H1 (cell line): ENCODE measurements at regions not wholly inside any gene's neighbourhood (a gene's known extent, or its start where the extent isn't known, plus 50 kb on each side); places are given as distances from the start of the nearest gene placed in this dataset.

Experiments used
- CTCF ChIA-PET: fragments of 300-600 bp; sonication (Branson Sonifier 250); formaldehyde crosslinking; loops from one replicate; lab custom pipeline; 2021; ENCODE audit not compliant: partially characterized antibody; lab: Charles Lee
- POLR2A ChIA-PET: fragments of 300-600 bp; sonication (Branson Sonifier 250); formaldehyde crosslinking; loops from one replicate; lab custom pipeline; 2021; ENCODE audit warnings: inconsistent platforms; ENCODE audit not compliant: partially characterized antibody; lab: Charles Lee
- DNase-seq, 2 experiments: peaks; one replicate each; pipeline versions ENCODE4 v3.0.0 to v3.0.0-alpha.2; 2010 to 2022; ENCODE audit warnings: low spot score in 2 of 2, low read depth in 1 of 2, mixed read lengths in 1 of 2
- FAIRE-seq: peaks from 2 replicates; lab custom pipeline; 2011; peaks lifted over from hg19 to GRCh38; lab: Jason Lieb, UNC
- H2AFZ ChIP-seq: 2 replicates; pipeline ENCODE4 v1.8.1; 2012; ENCODE audit warnings: low read length, inconsistent platforms
- H2AK5ac ChIP-seq: 2 replicates; pipeline ENCODE4 v1.6.1; 2013; ENCODE audit warnings: low read depth, low read length
- H2BK120ac ChIP-seq: replicated peaks from 2 replicates; pipeline ENCODE3; 2013; ENCODE audit warnings: low read depth, low read length, inconsistent platforms
- H2BK12ac ChIP-seq: 2 replicates; pipeline ENCODE4 v1.6.1; 2013; ENCODE audit warnings: low read depth, low read length
- H2BK15ac ChIP-seq: 2 replicates; pipeline ENCODE4 v1.6.1; 2013; ENCODE audit warnings: low read length
- H2BK20ac ChIP-seq: 2 replicates; pipeline ENCODE4 v1.6.1; 2013; ENCODE audit warnings: low read length
- H2BK5ac ChIP-seq: 2 replicates; pipeline ENCODE4 v1.6.1; 2013; ENCODE audit warnings: low read depth, low read length
- H3K14ac ChIP-seq: 2 replicates; pipeline ENCODE4 v1.6.1; 2013; ENCODE audit warnings: inconsistent platforms; ENCODE audit not compliant: insufficient read length
- H3K18ac ChIP-seq: 2 replicates; pipeline ENCODE4 v1.6.1; 2013; ENCODE audit warnings: low read length; ENCODE audit errors: extremely low read depth
- H3K23ac ChIP-seq: 2 replicates; pipeline ENCODE4 v1.6.1; 2013; ENCODE audit warnings: inconsistent platforms; ENCODE audit not compliant: insufficient read length
- H3K23me2 ChIP-seq: 2 replicates; pipeline ENCODE4 v1.6.1; 2013; ENCODE audit warnings: low read depth, low read length
- H3K27ac ChIP-seq: 2 replicates; pipeline ENCODE4 v1.6.1; 2011; ENCODE audit warnings: low read depth, low read length, inconsistent platforms
- H3K27me3 ChIP-seq, 4 experiments: replicated peaks in 1 of 4; 1 replicate in 1 of 4; 2 replicates in 3 of 4; pipeline versions ENCODE4 v1.6.1 to v1.8.1; 2011 to 2013; ENCODE audit warnings: low read length in 3 of 4, mild to moderate bottlenecking in 3 of 4, inconsistent platforms in 2 of 4, mixed read lengths in 2 of 4, moderate library complexity in 1 of 4; ENCODE audit not compliant: control insufficient read depth in 3 of 4, insufficient read depth in 3 of 4; ENCODE audit errors: extremely low read depth in 1 of 4
- H3K36me3 ChIP-seq, 4 experiments: 2 replicates each; pipeline versions ENCODE4 v1.6.1 to v1.8.1; 2011 to 2013; ENCODE audit warnings: mild to moderate bottlenecking in 4 of 4, low read length in 3 of 4, moderate library complexity in 2 of 4, control low read depth in 1 of 4, inconsistent platforms in 1 of 4; ENCODE audit not compliant: insufficient read depth in 4 of 4, control insufficient read depth in 2 of 4
- H3K4ac ChIP-seq: replicated peaks from 2 replicates; pipeline ENCODE3; 2013; ENCODE audit warnings: low read length, low read depth, mixed read lengths, inconsistent platforms; ENCODE audit not compliant: insufficient read length
- H3K4me1 ChIP-seq, 4 experiments: replicated peaks in 1 of 4; 1 replicate in 1 of 4; 2 replicates in 3 of 4; pipeline versions ENCODE4 v1.6.1 to v1.8.1; 2011 to 2013; ENCODE audit warnings: low read length in 3 of 4, inconsistent platforms in 2 of 4, mixed read lengths in 1 of 4; ENCODE audit not compliant: insufficient read depth in 4 of 4, control insufficient read depth in 3 of 4
- H3K4me2 ChIP-seq, 2 experiments: 2 replicates each; pipeline versions ENCODE4 v1.6.1 to v1.8.1; 2011 to 2013; ENCODE audit warnings: low read depth in 2 of 2, low read length in 2 of 2, control low read depth in 1 of 2, inconsistent platforms in 1 of 2, mild to moderate bottlenecking in 1 of 2; ENCODE audit not compliant: insufficient read depth in 1 of 2
- H3K4me3 ChIP-seq, 4 experiments: fragments of 200-600, 300-600 bp in 1 of 4; sonication (generic), shearing (Covaris generic), sonication (Bioruptor Twin) in 1 of 4; 2 replicates each; pipeline versions ENCODE4 v1.5.1 to v1.8.1; 2011 to 2016; ENCODE audit warnings: low read length in 4 of 4, low read depth in 3 of 4, control low read depth in 2 of 4, inconsistent platforms in 2 of 4, mild to moderate bottlenecking in 2 of 4, mixed read lengths in 1 of 4, moderate library complexity in 1 of 4; ENCODE audit not compliant: insufficient read depth in 2 of 4; ENCODE audit errors: extremely low read depth in 1 of 4
- H3K56ac ChIP-seq: replicated peaks from 2 replicates; pipeline ENCODE3; 2013; ENCODE audit warnings: low read depth, mild to moderate bottlenecking, mixed read lengths, low read length, inconsistent platforms; ENCODE audit not compliant: insufficient read length
- H3K79me1 ChIP-seq: 2 replicates; pipeline ENCODE4 v1.6.1; 2013; ENCODE audit warnings: low read depth, low read length, control low read depth
- H3K79me2 ChIP-seq, 2 experiments: 2 replicates each; pipeline versions ENCODE4 v1.6.1 to v1.8.1; 2012 to 2013; ENCODE audit warnings: low read length in 2 of 2, mild to moderate bottlenecking in 2 of 2, inconsistent platforms in 1 of 2; ENCODE audit not compliant: insufficient read depth in 2 of 2, control insufficient read depth in 1 of 2
- H3K9ac ChIP-seq, 4 experiments: replicated peaks in 1 of 4; 1 replicate in 1 of 4; 2 replicates in 3 of 4; pipeline versions ENCODE4 v1.6.1 to v1.8.1; 2011 to 2013; ENCODE audit warnings: low read depth in 3 of 4, low read length in 3 of 4, control low read depth in 2 of 4, mild to moderate bottlenecking in 2 of 4, moderate library complexity in 2 of 4, inconsistent platforms in 1 of 4; ENCODE audit errors: extremely low read depth in 1 of 4
- H3K9me3 ChIP-seq, 2 experiments: 2 replicates each; pipeline versions ENCODE4 v1.6.1 to v1.8.1; 2012 to 2013; ENCODE audit warnings: mild to moderate bottlenecking in 2 of 2, moderate library complexity in 2 of 2, control low read depth in 1 of 2, inconsistent platforms in 1 of 2, low read depth in 1 of 2, low read length in 1 of 2, mixed read lengths in 1 of 2; ENCODE audit not compliant: insufficient read depth in 2 of 2
- H4K20me1 ChIP-seq, 2 experiments: replicated peaks in 1 of 2; 2 replicates each; pipeline versions ENCODE3 to v1.8.1; 2011 to 2013; ENCODE audit warnings: inconsistent platforms in 2 of 2, low read length in 2 of 2, mild to moderate bottlenecking in 1 of 2; ENCODE audit not compliant: insufficient read depth in 2 of 2, control insufficient read depth in 1 of 2
- H4K5ac ChIP-seq: 2 replicates; pipeline ENCODE4 v1.6.1; 2013; ENCODE audit warnings: low read length, low read depth, mixed read lengths, inconsistent platforms; ENCODE audit not compliant: insufficient read length
- H4K8ac ChIP-seq: 2 replicates; pipeline ENCODE4 v1.8.0; 2013; ENCODE audit warnings: mild to moderate bottlenecking, moderate library complexity, low read length, inconsistent platforms; ENCODE audit not compliant: insufficient read depth; ENCODE audit errors: extremely low read depth
- H4K91ac ChIP-seq: replicated peaks from 2 replicates; pipeline ENCODE3; 2013; ENCODE audit warnings: low read length, mixed read lengths, inconsistent platforms; ENCODE audit not compliant: insufficient read length
- EGR1 ChIP-seq: IDR thresholded peaks from 2 replicates; pipeline ENCODE4 v1.6.1; 2011; ENCODE audit warnings: low read depth, low read length, borderline replicate concordance
- JUND ChIP-seq: IDR thresholded peaks from 2 replicates; pipeline ENCODE4 v1.6.1; 2011; ENCODE audit warnings: mild to moderate bottlenecking, improper control_type of control experiment, low read length
- POLR2AphosphoS5 ChIP-seq: IDR thresholded peaks from 2 replicates; pipeline ENCODE4 v1.6.1; 2011; ENCODE audit warnings: low read depth, low read length
- SIN3A ChIP-seq, 2 experiments: IDR thresholded peaks in 1 of 2; conservative IDR thresholded peaks in 1 of 2; 2 replicates each; pipeline ENCODE4 v1.6.1; 2011 to 2012; ENCODE audit warnings: low read length in 2 of 2, improper control_type of control experiment in 1 of 2, low read depth in 1 of 2, mild to moderate bottlenecking in 1 of 2
- SP1 ChIP-seq: IDR thresholded peaks from 2 replicates; pipeline ENCODE4 v1.6.1; 2011; ENCODE audit warnings: low read depth, low read length
- TBP ChIP-seq: IDR thresholded peaks from 2 replicates; pipeline ENCODE4 v1.6.1; 2011; ENCODE audit warnings: low read depth, low read length, improper control_type of control experiment
- TCF12 ChIP-seq: IDR thresholded peaks from 2 replicates; pipeline ENCODE4 v1.6.1; 2011; ENCODE audit warnings: low read depth, mild to moderate bottlenecking, low read length
- WGBS, 2 experiments: shearing (Covaris generic) in 1 of 2; methylation state at CpG; one replicate each; pipeline versions ENCODE4 v1.1.6 to v1.1.7; 2013 to 2015; ENCODE audit warnings: low lambda C conversion rate in 2 of 2, mixed read lengths in 2 of 2, inconsistent platforms in 1 of 2, low coverage in 1 of 2, missing lambda C conversion rate in 1 of 2; ENCODE audit not compliant: insufficient replicate concordance in 2 of 2, insufficient coverage in 1 of 2, insufficient read length in 1 of 2; ENCODE audit errors: extremely low coverage in 1 of 2, missing lambda C conversion rate in 1 of 2; 5-methylcytosine and 5-hydroxymethylcytosine counted together
- TF ChIP-seq, protein P1 (sequence below): IDR thresholded peaks from 2 replicates; pipeline ENCODE4 v1.6.1; 2012; ENCODE audit warnings: low read length, inconsistent platforms
- TF ChIP-seq, protein P2 (sequence below): IDR thresholded peaks from 2 replicates; pipeline ENCODE4 v1.6.1; 2012; ENCODE audit warnings: inconsistent platforms

DNA sequence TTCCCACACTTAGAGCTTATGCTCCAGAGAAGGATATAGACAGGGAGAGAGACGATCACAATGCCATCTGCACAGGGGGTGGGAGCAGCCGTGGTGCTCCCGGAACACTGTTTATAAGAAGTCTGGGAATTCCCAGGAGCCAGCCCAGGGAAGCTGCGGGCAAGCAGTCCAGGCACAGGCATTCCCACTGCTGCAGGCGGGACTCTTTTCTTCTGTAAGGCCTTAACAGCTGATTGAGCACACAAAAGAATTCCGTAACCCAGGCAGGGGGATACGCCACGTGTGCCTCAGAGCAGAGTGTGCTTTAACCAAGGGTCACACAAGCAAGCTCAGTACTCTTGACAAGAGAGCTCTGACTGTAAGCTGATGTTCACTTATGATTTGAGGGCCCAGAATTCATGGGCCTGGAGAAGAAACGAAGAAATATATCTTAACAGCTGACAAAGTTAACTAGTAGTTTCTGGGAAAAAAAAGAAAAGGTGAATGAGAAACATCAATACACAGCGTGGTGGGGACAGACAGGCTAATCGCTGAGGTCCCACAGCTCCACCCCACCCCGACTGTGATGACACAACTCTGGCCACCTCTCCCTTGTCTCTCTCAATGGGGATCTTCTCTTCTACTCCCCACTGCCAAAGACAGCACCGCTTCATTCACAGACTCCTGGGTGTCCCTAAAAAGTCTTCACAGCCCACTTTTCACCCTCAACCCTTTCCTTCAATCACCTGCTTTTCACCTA is 85.9 kb upstream of the SIMC1 start:
- Histone ChIP-seq H3K4me1 (peaks cover 0 to 15% (median 7%) of the 10 kb centered on the region in 4 experiments; a peak in 5 of 7 replicates), H2AFZ (peak overlapping the region; percentile 73)
- no peak for FAIRE-seq
- TF ChIP-seq TBP (peak; percentile 54; the same call in 1 of the 2 replicates), EGR1 (no peak), SIN3A (conservative IDR thresholded peaks at IDR 0.05 in 1 of 2, IDR thresholded peaks at IDR 0.05 in 1 of 2; ENCODE audit: low read depth in 1 of 2, low read length in 2 of 2) (peak in 1 of 2 experiments; percentile 87; a peak in 2 of 4 replicates), POLR2AphosphoS5 (0 out of 2 replicates have a peak, but pooled peaks have one; percentile 8), JUND (no peak), TCF12 (0 out of 2 replicates have a peak, but pooled peaks have one; percentile 15), SP1 (no peak)
- TF ChIP-seq, protein P1, sequence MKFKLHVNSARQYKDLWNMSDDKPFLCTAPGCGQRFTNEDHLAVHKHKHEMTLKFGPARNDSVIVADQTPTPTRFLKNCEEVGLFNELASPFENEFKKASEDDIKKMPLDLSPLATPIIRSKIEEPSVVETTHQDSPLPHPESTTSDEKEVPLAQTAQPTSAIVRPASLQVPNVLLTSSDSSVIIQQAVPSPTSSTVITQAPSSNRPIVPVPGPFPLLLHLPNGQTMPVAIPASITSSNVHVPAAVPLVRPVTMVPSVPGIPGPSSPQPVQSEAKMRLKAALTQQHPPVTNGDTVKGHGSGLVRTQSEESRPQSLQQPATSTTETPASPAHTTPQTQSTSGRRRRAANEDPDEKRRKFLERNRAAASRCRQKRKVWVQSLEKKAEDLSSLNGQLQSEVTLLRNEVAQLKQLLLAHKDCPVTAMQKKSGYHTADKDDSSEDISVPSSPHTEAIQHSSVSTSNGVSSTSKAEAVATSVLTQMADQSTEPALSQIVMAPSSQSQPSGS = 0 out of 2 replicates have a peak, but pooled peaks have one; percentile 26
- TF ChIP-seq, protein P2, sequence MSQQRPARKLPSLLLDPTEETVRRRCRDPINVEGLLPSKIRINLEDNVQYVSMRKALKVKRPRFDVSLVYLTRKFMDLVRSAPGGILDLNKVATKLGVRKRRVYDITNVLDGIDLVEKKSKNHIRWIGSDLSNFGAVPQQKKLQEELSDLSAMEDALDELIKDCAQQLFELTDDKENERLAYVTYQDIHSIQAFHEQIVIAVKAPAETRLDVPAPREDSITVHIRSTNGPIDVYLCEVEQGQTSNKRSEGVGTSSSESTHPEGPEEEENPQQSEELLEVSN = peak; percentile 64; the same call in 1 of the 2 replicates

More for the DNA sequence above, 85.9 kb upstream of the SIMC1 start:
- H4K20me1 ChIP-seq = no peaks in the 10 kb centered on the region
- H3K27ac ChIP-seq = no peak overlapping the region
- H2AK5ac ChIP-seq = no peak overlapping the region
- H2BK20ac ChIP-seq = no peak overlapping the region
- no peaks in the 10 kb centered on the region for H3K23me2 ChIP-seq
- ChIA-PET CTCF (interaction anchor here (0.6 to 2.5 kb wide), 7 partner anchors 9 to 354 kb away, joined by 3 to 11 read pairs (median 3); no protein-coding TSS in a partner anchor), POLR2A (interaction anchor here (1.4 kb wide), 1 partner anchor 17 kb away, joined by 3 read pairs; no protein-coding TSS in a partner anchor)
- peak overlapping the region; percentile 75; the same call in 1 of the 2 replicates for H2BK12ac ChIP-seq
- WGBS, 2 experiments = 37% methylated on average over 13 of the region's 13 CpGs; no CpG with 5 or more reads in 1 of the 2 experiments
- H3K9ac ChIP-seq = no peak overlapping the region
- H4K8ac ChIP-seq = no peak overlapping the region
- H3K79me2 ChIP-seq = no peaks in the 10 kb centered on the region
- no peaks in the 10 kb centered on the region; a peak in 2 of 7 replicates for H3K27me3 ChIP-seq
- no peak overlapping the region for H4K5ac ChIP-seq
- no peak overlapping the region; the same call in 1 of the 2 replicates for H3K18ac ChIP-seq
- peak overlapping the region in 1 of 4 experiments; percentile 5; a peak in 1 of 8 replicates for H3K4me3 ChIP-seq
- DNase-seq = no peak
- no peak overlapping the region for H3K56ac ChIP-seq
- no peaks in the 10 kb centered on the region for H3K79me1 ChIP-seq
- no peak overlapping the region for H4K91ac ChIP-seq
- peak overlapping the region; percentile 9 to 31; a peak in 3 of 4 replicates for H3K4me2 ChIP-seq
- H3K36me3 ChIP-seq = no peaks in the 10 kb centered on the region
- H2BK15ac ChIP-seq = no peak overlapping the region
- no peak overlapping the region for H2BK5ac ChIP-seq
- H3K4ac ChIP-seq = no peak overlapping the region
- no peak overlapping the region for H2BK120ac ChIP-seq
- no peak overlapping the region for H3K14ac ChIP-seq
- H3K23ac ChIP-seq = no peak overlapping the region
- H3K9me3 ChIP-seq = no peaks in the 10 kb centered on the region
